ENCODE measurements at regions not wholly inside any gene's neighbourhood (a gene's known extent, or its start where the extent isn't known, plus 50 kb on each side); places are given as distances from the start of the nearest gene placed in this dataset.

DNA sequence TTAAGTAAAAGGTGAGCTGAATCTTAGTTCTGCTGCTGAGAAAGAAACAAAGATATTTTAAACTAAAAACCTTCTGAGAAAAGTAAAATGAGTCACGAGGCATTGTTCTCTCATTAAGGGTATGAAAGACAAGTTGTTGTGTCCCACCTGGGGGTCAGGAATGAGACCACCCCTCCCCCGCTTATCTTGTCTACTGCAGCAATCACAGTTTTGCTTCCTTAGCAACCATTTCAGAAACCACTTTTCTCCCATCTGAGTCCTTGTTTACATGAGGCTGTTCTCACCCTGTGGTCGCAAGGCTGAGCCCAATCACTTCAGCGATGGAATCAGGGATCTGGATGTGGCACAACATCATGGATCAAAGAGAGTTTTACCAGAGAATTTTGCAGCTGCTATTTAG is 377.6 kb upstream of the NETO1 start:
- no peaks in the 10 kb centered on the region for H3K27me3 ChIP-seq
- no peak overlapping the region for H3K4me3 ChIP-seq
- ATAC-seq (no peak), FAIRE-seq (no peak), DNase-seq (no peak)
- H3K27ac ChIP-seq, result no peak overlapping the region
- no peaks in the 10 kb centered on the region for H3K4me1 ChIP-seq
- H3K9me3 ChIP-seq, result no peaks in the 10 kb centered on the region
- TF ChIP-seq, protein P1, sequence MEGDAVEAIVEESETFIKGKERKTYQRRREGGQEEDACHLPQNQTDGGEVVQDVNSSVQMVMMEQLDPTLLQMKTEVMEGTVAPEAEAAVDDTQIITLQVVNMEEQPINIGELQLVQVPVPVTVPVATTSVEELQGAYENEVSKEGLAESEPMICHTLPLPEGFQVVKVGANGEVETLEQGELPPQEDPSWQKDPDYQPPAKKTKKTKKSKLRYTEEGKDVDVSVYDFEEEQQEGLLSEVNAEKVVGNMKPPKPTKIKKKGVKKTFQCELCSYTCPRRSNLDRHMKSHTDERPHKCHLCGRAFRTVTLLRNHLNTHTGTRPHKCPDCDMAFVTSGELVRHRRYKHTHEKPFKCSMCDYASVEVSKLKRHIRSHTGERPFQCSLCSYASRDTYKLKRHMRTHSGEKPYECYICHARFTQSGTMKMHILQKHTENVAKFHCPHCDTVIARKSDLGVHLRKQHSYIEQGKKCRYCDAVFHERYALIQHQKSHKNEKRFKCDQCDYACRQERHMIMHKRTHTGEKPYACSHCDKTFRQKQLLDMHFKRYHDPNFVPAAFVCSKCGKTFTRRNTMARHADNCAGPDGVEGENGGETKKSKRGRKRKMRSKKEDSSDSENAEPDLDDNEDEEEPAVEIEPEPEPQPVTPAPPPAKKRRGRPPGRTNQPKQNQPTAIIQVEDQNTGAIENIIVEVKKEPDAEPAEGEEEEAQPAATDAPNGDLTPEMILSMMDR (IDR thresholded peaks at IDR 0.05), result no peak
- intact Hi-C loops (cut with DNase I), result no loop called here
- WGBS, 2 donors, result 47 to 57% methylated on average over 4 of the region's 4 CpGs
- no peaks in the 10 kb centered on the region for H3K36me3 ChIP-seq

GRCh38 chr18:73244401-73244800 is 376.6 kb upstream of the NETO1 start:
- ATAC-seq, result no peak
- no peak overlapping the region for H3K27ac ChIP-seq
- H3K4me3 ChIP-seq, result no peak overlapping the region
- no peak for DNase-seq
- TF ChIP-seq, protein P1 (IDR thresholded peaks at IDR 0.05), result no peak
- H3K36me3 ChIP-seq, result no peaks in the 10 kb centered on the region
- H3K9me3 ChIP-seq, result no peaks in the 10 kb centered on the region
- intact Hi-C loops (cut with DNase I), result no loop called here
- H3K27me3 ChIP-seq, result no peaks in the 10 kb centered on the region
- 70 to 75% methylated on average over 1 of the region's 1 CpG for WGBS, 2 donors
- H3K4me1 ChIP-seq, result no peaks in the 10 kb centered on the region
- no peak for FAIRE-seq

DNA sequence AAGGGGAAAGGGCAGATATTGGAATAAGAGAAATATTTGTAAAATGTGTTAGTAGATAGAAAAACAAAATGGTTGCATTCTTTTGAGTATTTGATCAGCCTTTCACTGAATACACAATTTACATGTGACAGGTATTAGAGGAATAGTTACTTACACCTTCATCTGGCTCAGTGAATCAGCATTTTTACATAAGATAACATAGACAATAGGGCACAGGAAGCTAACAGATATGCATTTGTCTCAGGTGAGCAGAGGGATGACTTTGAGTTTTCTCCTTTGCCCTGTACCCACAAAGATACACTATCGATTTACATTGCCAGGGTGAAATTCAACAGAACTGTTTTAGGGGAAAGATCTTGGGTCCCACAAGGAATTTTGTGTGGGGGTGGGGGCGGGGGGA is 373.1 kb upstream of the NETO1 start:
- no peak for FAIRE-seq

DNA sequence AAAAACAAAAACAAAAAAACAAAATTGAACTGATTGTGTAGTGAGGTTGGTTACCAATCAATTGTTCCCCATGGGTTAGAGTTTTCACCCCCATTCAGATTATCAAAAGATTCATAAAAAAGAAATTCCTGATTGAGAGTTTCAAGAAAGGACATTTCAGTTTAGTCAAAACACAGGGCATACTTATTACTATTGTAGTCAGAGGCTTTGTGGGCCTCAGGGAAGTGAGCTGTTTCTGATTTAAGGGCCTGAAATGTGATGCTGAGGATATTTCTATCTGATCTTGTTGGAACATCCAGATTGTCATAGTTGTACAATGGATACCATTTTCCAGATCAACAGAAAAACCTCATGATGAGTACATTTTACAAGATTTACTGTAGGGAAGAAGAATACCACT is 368.1 kb upstream of the NETO1 start:
- FAIRE-seq (no peak), ATAC-seq (no peak)
- H3K27me3 ChIP-seq, result no peaks in the 10 kb centered on the region

More for the DNA sequence above, 373.1 kb upstream of the NETO1 start:
- no peak for ATAC-seq
- Histone ChIP-seq H3K9me3 (no peaks in the 10 kb centered on the region), H3K27me3 (no peaks in the 10 kb centered on the region), H3K4me1 (no peaks in the 10 kb centered on the region), H3K27ac (no peak overlapping the region), H3K4me3 (no peak overlapping the region), H3K36me3 (no peaks in the 10 kb centered on the region)
- WGBS, 2 donors, result 41 to 51% methylated on average over 2 of the region's 2 CpGs
- TF ChIP-seq, protein P1 (IDR thresholded peaks at IDR 0.05), result no peak
- intact Hi-C loops (cut with DNase I), result no loop called here
- no peak for DNase-seq

GRCh38 chr18:73235491-73235890 is 367.7 kb upstream of the NETO1 start:
- FAIRE-seq (no peak), ATAC-seq (no peak), DNase-seq (no peak)
- no peaks in the 10 kb centered on the region for H3K9me3 ChIP-seq
- H3K4me1 ChIP-seq, result no peaks in the 10 kb centered on the region
- intact Hi-C loops (cut with DNase I), result no loop called here
- H3K4me3 ChIP-seq, result no peak overlapping the region
- no peaks in the 10 kb centered on the region for H3K27me3 ChIP-seq
- WGBS, 2 donors, result 62 to 76% methylated on average over 8 of the region's 8 CpGs
- H3K27ac ChIP-seq, result no peak overlapping the region
- no peaks in the 10 kb centered on the region for H3K36me3 ChIP-seq
- TF ChIP-seq, protein P1 (IDR thresholded peaks at IDR 0.05), result no peak

More for the DNA sequence above, 368.1 kb upstream of the NETO1 start:
- H3K4me3 ChIP-seq, result no peak overlapping the region
- H3K36me3 ChIP-seq, result no peaks in the 10 kb centered on the region
- H3K27ac ChIP-seq, result no peak overlapping the region
- no peaks in the 10 kb centered on the region for H3K4me1 ChIP-seq
- intact Hi-C loops (cut with DNase I), result no loop called here
- H3K9me3 ChIP-seq, result no peaks in the 10 kb centered on the region
- DNase-seq, result no peak
- TF ChIP-seq, protein P1 (IDR thresholded peaks at IDR 0.05), result no peak
